ENCODE measurements at regions not wholly inside any gene's neighbourhood (a gene's known extent, or its start where the extent isn't known, plus 50 kb on each side); places are given as distances from the start of the nearest gene placed in this dataset.
"Not testable (repeated sequence)": the region's sequence is repeated elsewhere in the genome, so short reads cannot be mapped to it uniquely, and the experiment has no call there.

DNA sequence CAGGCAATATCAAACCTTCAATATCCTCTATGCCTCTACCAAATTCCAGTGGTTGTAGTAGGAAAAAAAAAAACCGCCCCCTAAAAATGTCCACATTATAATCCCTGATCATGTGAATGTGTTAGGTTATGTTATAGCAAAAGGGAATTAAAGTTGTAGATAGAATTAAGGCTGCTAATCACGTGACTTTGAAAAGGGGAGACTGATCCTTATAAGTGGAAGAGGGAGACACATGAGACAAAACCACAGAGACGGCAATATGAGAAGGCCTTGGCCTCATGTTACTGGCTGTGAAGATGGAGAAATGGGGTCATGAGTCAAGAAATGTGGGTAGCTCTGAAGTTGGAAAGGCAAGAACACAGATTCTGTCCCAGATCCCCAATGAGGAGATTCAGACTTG is 1711.3 kb downstream of the KHDRBS2 start:
- H3K4me3 ChIP-seq (ENCODE audit: low read length in 3 of 3); H3K27ac ChIP-seq (ENCODE audit: low read depth in 2 of 2, low read length in 2 of 2); H3K9me3 ChIP-seq (ENCODE audit: control insufficient read depth in 2 of 3, insufficient read depth in 1 of 3, low read length in 3 of 3); H3K27me3 ChIP-seq (ENCODE audit: control insufficient read depth, insufficient read depth, low read length); intact Hi-C loops (cut with DNase I); DNase-seq; FAIRE-seq; H3K9ac ChIP-seq (ENCODE audit: low read length in 3 of 3); H3K4me1 ChIP-seq (ENCODE audit: control insufficient read depth in 2 of 3, insufficient read depth in 2 of 3, low read depth in 1 of 3, low read length in 3 of 3); H3K36me3 ChIP-seq (ENCODE audit: control insufficient read depth in 2 of 3, insufficient read depth in 3 of 3, low read length in 3 of 3): not testable (repeated sequence)

DNA sequence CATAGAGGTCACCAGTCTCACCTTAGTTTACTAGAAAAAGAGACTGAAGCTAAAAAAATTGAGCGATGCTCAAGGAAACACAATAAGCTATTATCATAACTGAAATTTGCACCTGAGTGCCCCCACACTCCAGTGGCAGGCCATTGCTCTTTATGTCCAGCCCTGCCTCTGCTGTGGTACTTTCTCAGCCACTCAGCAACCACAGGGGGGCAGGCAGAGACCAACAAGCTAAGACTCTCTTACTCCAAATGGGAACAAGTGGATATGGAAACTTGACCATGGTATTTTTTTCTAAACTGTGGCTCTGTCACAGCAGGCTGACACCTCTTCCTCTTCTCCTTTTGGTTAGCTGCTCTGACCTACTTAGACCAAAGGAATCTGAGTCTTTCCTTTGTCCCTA is 1713.4 kb downstream of the KHDRBS2 start:
- peak in 1 of 5 donors; percentile 9 for DNase-seq
- FAIRE-seq; H3K27ac ChIP-seq (ENCODE audit: low read depth in 2 of 2, low read length in 2 of 2); H3K9me3 ChIP-seq (ENCODE audit: control insufficient read depth in 2 of 3, insufficient read depth in 1 of 3, low read length in 3 of 3); H3K9ac ChIP-seq (ENCODE audit: low read length in 3 of 3); H3K27me3 ChIP-seq (ENCODE audit: control insufficient read depth, insufficient read depth, low read length); intact Hi-C loops (cut with DNase I); H3K36me3 ChIP-seq (ENCODE audit: control insufficient read depth in 2 of 3, insufficient read depth in 3 of 3, low read length in 3 of 3); H3K4me1 ChIP-seq (ENCODE audit: control insufficient read depth in 2 of 3, insufficient read depth in 2 of 3, low read depth in 1 of 3, low read length in 3 of 3); H3K4me3 ChIP-seq (ENCODE audit: low read length in 3 of 3): not testable (repeated sequence)

DNA sequence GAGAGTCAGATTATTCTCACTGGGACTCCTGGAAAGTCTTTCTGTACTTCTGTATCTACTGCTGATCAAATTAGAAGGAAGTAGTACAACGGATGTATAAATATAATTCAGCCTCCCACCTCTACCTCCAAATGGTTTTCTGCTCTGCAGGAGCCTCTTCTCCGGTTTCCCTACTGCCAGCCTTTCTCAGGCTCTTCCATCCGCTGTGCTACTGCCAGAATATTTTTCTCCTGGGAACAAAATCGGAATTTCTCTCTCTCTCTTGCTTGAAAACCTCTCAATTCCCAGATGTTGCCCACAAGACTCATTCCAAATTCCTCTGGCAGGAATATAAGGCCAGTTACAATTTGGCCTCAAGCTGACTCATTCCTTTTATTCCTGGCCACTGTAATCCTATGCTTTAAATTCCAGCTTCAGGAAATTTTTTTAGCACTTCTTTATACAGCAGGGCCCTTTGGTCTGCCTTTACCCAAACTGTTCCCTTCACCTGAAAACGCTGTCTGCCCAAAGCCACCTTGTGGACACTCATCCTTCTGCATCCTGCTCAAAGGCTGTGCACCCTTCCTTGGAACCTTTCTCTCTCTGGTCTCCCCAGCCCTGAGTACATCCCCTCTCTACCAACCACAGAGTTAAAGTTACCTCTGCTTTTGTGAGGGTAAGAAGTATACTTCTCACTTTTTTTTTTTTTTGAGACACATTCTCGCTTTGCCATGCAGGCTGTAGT is 1714.6 kb downstream of the KHDRBS2 start:
- H3K27ac ChIP-seq (ENCODE audit: low read depth in 2 of 2, low read length in 2 of 2); H3K27me3 ChIP-seq (ENCODE audit: control insufficient read depth, insufficient read depth, low read length); H3K9me3 ChIP-seq (ENCODE audit: control insufficient read depth in 2 of 3, insufficient read depth in 1 of 3, low read length in 3 of 3); DNase-seq; intact Hi-C loops (cut with DNase I); H3K36me3 ChIP-seq (ENCODE audit: control insufficient read depth in 2 of 3, insufficient read depth in 3 of 3, low read length in 3 of 3); H3K9ac ChIP-seq (ENCODE audit: low read length in 3 of 3); H3K4me3 ChIP-seq (ENCODE audit: low read length in 3 of 3); FAIRE-seq; H3K4me1 ChIP-seq (ENCODE audit: control insufficient read depth in 2 of 3, insufficient read depth in 2 of 3, low read depth in 1 of 3, low read length in 3 of 3): not testable (repeated sequence)

DNA sequence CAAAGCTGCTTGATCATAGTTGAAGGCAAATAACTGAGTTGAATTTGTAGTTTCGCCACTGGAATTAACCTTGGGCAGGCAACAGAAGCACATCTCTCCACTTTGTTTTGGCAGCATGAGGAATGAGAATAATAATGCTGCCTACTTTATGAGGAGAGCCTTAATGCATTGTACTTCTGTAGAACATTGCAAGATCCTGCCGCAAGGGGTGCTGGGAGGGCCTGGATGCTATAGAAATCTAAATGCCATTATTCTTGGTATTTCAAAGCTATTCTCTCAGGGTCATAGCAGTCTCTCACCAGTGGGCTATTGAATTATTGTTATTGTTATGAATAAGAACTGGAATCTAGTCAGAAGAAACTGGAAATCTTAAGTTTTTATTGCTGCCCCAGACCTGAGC is 1715.4 kb downstream of the KHDRBS2 start:
- H3K9ac ChIP-seq (ENCODE audit: low read length in 3 of 3); H3K4me1 ChIP-seq (ENCODE audit: control insufficient read depth in 2 of 3, insufficient read depth in 2 of 3, low read depth in 1 of 3, low read length in 3 of 3); intact Hi-C loops (cut with DNase I); FAIRE-seq; H3K4me3 ChIP-seq (ENCODE audit: low read length in 3 of 3); H3K9me3 ChIP-seq (ENCODE audit: control insufficient read depth in 2 of 3, insufficient read depth in 1 of 3, low read length in 3 of 3); H3K36me3 ChIP-seq (ENCODE audit: control insufficient read depth in 2 of 3, insufficient read depth in 3 of 3, low read length in 3 of 3); H3K27ac ChIP-seq (ENCODE audit: low read depth in 2 of 2, low read length in 2 of 2); H3K27me3 ChIP-seq (ENCODE audit: control insufficient read depth, insufficient read depth, low read length); DNase-seq: not testable (repeated sequence)

DNA sequence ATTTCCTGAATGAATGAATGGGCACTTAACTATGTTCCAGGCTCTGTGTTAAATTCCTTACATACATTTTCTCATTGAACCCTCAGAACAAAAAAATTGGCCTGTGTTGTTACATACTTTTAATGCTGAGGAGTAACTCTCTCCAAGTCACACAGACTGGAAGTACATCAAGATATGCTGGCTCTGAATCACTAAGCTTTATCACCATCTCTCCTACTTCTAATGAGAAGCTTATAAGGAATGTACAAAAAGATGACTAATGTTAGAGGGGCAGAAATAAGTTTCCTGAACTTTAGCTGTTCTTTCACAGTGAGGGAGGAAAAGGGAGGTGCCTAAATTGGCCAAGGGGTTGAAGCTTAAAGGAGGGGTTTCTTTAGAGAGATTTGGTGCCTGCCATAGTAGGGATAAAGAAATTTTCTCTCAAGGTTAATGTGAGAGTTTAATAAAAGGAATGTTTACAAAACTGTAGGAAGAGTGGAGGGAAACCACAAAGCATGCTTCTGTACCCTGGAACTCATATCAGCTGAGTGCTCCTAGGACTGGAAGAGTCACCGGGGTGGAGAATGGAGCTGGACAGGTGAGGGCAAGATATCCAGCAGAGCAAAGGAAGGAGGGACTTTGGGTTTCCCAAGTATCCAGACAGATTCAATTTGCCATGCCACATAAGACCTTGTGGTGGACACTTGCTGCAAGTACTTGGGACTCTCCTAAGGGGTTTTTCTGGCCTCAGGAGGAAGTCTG is 1718.4 kb downstream of the KHDRBS2 start:
- H3K4me1 ChIP-seq (ENCODE audit: control insufficient read depth in 2 of 3, insufficient read depth in 2 of 3, low read depth in 1 of 3, low read length in 3 of 3); DNase-seq; FAIRE-seq; H3K9me3 ChIP-seq (ENCODE audit: control insufficient read depth in 2 of 3, insufficient read depth in 1 of 3, low read length in 3 of 3); H3K9ac ChIP-seq (ENCODE audit: low read length in 3 of 3); intact Hi-C loops (cut with DNase I); H3K27me3 ChIP-seq (ENCODE audit: control insufficient read depth, insufficient read depth, low read length); H3K4me3 ChIP-seq (ENCODE audit: low read length in 3 of 3); H3K27ac ChIP-seq (ENCODE audit: low read depth in 2 of 2, low read length in 2 of 2); H3K36me3 ChIP-seq (ENCODE audit: control insufficient read depth in 2 of 3, insufficient read depth in 3 of 3, low read length in 3 of 3): not testable (repeated sequence)

DNA sequence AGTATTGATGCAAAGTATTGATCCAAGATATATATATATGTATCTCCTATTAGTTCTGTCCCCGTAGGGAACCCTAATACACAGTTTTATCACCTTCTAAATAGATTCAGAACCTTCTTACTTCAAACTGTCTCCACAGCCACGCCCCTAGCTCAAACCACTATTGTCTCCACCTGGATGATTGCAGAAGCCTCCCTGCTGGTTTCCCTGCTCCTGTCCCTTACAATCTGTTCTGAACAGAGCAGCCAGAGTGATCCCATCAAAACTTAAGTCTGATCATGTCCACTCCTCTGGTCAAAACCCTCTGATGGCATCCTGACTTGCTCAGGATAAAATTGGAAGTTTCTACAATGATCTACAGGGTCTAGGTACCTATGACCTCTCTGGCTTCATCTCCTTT is 1719.6 kb downstream of the KHDRBS2 start:
- H3K27me3 ChIP-seq (ENCODE audit: control insufficient read depth, insufficient read depth, low read length); intact Hi-C loops (cut with DNase I); H3K4me1 ChIP-seq (ENCODE audit: control insufficient read depth in 2 of 3, insufficient read depth in 2 of 3, low read depth in 1 of 3, low read length in 3 of 3); H3K27ac ChIP-seq (ENCODE audit: low read depth in 2 of 2, low read length in 2 of 2); H3K9me3 ChIP-seq (ENCODE audit: control insufficient read depth in 2 of 3, insufficient read depth in 1 of 3, low read length in 3 of 3); H3K36me3 ChIP-seq (ENCODE audit: control insufficient read depth in 2 of 3, insufficient read depth in 3 of 3, low read length in 3 of 3); H3K9ac ChIP-seq (ENCODE audit: low read length in 3 of 3); DNase-seq; H3K4me3 ChIP-seq (ENCODE audit: low read length in 3 of 3); FAIRE-seq: not testable (repeated sequence)

DNA sequence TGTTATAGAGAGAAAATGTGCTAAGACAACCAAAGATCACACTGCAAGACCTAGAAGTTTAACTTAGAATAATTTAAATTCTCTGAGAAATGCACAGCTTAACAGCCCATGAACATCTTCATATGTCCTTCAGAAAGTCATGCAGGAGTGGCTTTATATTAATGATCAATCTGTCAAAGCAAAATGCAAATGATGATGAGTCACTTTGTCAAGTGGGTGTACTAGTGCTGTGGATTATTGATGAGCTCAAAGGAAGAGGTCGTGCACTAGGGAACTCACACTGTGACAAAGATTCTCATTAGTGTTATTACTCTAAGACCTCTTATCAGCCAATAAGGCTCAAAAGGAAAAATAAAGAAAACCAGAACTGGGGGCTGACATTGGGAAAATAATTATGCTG is 1726.3 kb downstream of the KHDRBS2 start:
- H3K27me3 ChIP-seq (ENCODE audit: control insufficient read depth, insufficient read depth, low read length); H3K9me3 ChIP-seq (ENCODE audit: control insufficient read depth in 2 of 3, insufficient read depth in 1 of 3, low read length in 3 of 3); FAIRE-seq; H3K36me3 ChIP-seq (ENCODE audit: control insufficient read depth in 2 of 3, insufficient read depth in 3 of 3, low read length in 3 of 3); DNase-seq; H3K4me1 ChIP-seq (ENCODE audit: control insufficient read depth in 2 of 3, insufficient read depth in 2 of 3, low read depth in 1 of 3, low read length in 3 of 3); H3K9ac ChIP-seq (ENCODE audit: low read length in 3 of 3); H3K4me3 ChIP-seq (ENCODE audit: low read length in 3 of 3); H3K27ac ChIP-seq (ENCODE audit: low read depth in 2 of 2, low read length in 2 of 2); intact Hi-C loops (cut with DNase I): not testable (repeated sequence)

DNA sequence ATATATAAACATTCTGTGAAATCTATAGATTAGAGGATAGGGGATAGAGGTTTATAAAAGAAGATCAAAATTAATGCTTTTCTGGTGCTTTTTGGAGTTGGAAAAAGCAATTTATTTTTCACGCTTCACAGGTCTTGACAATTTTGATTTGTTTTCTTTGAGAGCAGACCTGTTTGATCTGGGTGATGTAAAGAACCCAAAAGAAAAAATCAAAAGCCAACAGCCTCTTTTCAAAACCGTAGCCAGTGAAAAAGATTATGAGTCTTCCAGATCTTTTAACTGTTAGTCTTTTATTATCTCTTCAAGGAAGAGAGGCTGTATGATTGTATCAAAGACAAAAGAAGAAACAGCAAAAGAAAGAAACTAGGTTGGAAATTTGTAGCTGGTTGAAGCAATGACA is 1738.7 kb downstream of the KHDRBS2 start:
- H3K9ac ChIP-seq (ENCODE audit: low read length in 3 of 3); H3K4me1 ChIP-seq (ENCODE audit: control insufficient read depth in 2 of 3, insufficient read depth in 2 of 3, low read depth in 1 of 3, low read length in 3 of 3); H3K36me3 ChIP-seq (ENCODE audit: control insufficient read depth in 2 of 3, insufficient read depth in 3 of 3, low read length in 3 of 3); DNase-seq; intact Hi-C loops (cut with DNase I); FAIRE-seq; H3K27me3 ChIP-seq (ENCODE audit: control insufficient read depth, insufficient read depth, low read length); H3K4me3 ChIP-seq (ENCODE audit: low read length in 3 of 3); H3K9me3 ChIP-seq (ENCODE audit: control insufficient read depth in 2 of 3, insufficient read depth in 1 of 3, low read length in 3 of 3); H3K27ac ChIP-seq (ENCODE audit: low read depth in 2 of 2, low read length in 2 of 2): not testable (repeated sequence)

Data from kidney (tissue), 10 donors.